Retinal pigment epithelial cell (primary cell): ENCODE measurements at regions not wholly inside any gene's neighbourhood (a gene's known extent, or its start where the extent isn't known, plus 50 kb on each side); places are given as distances from the start of the nearest gene placed in this dataset.
A peak's percentile ranks its signal among the peaks of the same experiment; 100 is the strongest.

Source experiments
- DNase-seq: peaks from one replicate; pipeline ENCODE4 v3.0.0-alpha.2; 2010; ENCODE audit warnings: low read depth
- H3K4me3 ChIP-seq: 2 replicates; pipeline ENCODE4 v1.5.1; 2011; ENCODE audit warnings: mild to moderate bottlenecking, low read length, control low read depth, moderate library complexity
- TF ChIP-seq, protein P1 (sequence below): conservative IDR thresholded peaks from 2 replicates; pipeline ENCODE4 v1.5.1; 2011; ENCODE audit warnings: low read depth, low read length, control low read depth, inconsistent platforms

DNA sequence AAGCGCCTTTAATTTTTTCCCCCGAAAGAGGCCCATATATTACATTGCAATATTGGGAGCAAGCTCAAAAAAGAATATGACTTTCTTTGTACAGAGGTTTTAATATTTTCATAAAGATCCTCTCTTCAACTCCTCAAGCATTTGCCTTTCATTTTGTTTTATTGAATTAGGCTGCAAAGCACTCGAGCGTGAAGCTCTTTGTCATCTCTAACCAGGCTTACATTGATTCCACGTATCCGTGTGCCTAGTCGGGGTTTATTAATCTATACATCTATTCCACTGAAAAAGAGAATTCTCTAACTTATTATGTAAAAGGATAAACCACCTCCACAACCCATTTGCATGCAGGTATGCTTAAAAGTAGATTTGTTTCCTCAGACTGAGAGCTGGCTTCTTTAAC lies 234.8 kb upstream of the TMPO start:
- no peak for DNase-seq
- H3K4me3 ChIP-seq: no peak overlapping the region
- TF ChIP-seq, protein P1, sequence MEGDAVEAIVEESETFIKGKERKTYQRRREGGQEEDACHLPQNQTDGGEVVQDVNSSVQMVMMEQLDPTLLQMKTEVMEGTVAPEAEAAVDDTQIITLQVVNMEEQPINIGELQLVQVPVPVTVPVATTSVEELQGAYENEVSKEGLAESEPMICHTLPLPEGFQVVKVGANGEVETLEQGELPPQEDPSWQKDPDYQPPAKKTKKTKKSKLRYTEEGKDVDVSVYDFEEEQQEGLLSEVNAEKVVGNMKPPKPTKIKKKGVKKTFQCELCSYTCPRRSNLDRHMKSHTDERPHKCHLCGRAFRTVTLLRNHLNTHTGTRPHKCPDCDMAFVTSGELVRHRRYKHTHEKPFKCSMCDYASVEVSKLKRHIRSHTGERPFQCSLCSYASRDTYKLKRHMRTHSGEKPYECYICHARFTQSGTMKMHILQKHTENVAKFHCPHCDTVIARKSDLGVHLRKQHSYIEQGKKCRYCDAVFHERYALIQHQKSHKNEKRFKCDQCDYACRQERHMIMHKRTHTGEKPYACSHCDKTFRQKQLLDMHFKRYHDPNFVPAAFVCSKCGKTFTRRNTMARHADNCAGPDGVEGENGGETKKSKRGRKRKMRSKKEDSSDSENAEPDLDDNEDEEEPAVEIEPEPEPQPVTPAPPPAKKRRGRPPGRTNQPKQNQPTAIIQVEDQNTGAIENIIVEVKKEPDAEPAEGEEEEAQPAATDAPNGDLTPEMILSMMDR: no peak

- no peak for DNase-seq
- TF ChIP-seq, protein P1: no peak
- H3K4me3 ChIP-seq: no peak overlapping the region
These were observed 223.6 kb upstream of the TMPO start for GRCh38 chr12:98291828-98292227.

DNA sequence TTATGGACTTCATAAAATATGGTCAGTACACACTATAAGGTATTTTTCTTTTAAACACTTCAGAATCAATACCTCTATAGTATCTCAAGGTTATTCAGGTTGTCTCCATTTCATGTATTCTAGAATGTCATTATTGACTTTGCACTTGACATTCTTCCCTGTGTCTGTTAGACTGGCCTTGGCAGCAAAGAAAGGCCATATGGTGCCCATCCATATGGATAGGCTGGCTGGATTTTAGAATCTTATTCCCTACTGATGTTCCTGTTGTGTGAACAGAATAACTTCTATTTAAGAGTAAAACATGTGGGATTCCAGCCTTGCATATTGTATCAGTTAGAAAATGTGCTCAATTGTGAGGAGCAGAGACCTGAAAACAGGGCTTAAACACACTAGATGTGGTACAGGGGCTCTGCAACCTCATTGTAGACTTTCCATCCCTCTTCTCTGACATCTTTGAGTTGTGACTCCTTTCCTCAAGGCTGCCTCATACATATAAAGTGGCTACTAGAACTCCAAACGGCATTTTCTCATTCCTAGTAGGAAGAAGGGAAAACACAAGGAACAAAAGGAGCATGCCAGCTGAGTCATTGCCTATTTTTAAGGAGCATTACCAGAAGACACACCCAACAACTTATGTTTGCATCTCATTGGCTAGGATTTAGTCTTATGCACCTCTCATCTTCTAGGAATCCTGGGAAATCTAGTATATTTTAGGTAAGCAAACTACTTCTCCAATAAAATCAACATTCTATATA lies 221.2 kb upstream of the TMPO start:
- DNase-seq: no peak
- no peak overlapping the region for H3K4me3 ChIP-seq
- TF ChIP-seq, protein P1: no peak

- DNase-seq: peak; percentile 2
- no peak overlapping the region for H3K4me3 ChIP-seq
- TF ChIP-seq, protein P1: no peak
These were observed 219.7 kb upstream of the TMPO start for GRCh38 chr12:98295681-98296080.

DNA sequence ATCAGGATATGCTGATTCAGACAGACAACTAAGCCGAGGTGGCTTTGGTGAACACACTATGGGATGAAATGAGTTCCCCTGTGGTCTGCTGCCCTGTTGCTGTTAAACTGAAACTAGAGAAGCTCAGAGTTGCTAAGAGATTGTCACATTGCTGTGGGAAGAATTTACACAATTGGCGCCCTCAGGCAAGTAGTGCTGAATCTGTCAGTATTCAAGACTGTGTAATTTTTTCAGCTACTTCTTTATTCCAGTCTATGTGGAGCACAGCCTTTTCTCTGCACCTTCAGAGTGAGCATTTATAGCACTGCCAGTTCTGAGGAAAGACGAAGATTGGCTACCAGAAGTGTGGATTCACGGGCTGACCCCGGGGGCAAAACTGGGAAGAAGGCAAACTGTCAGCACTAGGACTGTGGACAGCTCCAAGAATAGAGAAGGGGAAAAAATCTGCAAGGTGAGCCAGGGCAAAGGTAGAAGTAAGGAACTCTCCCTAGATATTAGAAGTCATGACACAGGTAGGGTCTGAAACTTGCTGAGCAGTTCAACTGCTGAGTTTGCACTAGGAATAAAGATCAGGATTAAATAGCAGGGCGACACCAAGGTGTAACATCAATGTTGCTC lies 218.8 kb upstream of the TMPO start:
- DNase-seq: no peak
- TF ChIP-seq, protein P1: no peak
- H3K4me3 ChIP-seq: no peak overlapping the region

DNA sequence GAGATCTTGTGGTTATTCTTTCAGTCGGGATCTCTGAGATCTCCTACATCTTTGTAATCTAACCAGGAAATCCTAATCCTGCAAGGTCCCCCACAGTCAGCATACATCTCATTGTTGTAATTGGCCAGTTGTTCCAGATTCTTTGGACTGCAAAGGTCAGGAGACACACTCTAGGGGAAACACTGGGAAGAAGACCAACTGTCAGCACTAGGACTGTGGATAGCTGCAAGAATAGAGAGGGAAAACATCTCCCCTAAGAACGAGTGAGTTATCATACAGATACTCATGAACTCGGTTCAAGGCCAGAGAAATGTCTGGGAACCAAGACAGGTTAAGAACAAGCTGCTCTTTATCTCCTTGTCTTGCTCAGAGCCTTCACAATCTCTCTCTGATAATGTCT lies 217.9 kb upstream of the TMPO start:
- TF ChIP-seq, protein P1: no peak
- H3K4me3 ChIP-seq: no peak overlapping the region
- DNase-seq: no peak

DNA sequence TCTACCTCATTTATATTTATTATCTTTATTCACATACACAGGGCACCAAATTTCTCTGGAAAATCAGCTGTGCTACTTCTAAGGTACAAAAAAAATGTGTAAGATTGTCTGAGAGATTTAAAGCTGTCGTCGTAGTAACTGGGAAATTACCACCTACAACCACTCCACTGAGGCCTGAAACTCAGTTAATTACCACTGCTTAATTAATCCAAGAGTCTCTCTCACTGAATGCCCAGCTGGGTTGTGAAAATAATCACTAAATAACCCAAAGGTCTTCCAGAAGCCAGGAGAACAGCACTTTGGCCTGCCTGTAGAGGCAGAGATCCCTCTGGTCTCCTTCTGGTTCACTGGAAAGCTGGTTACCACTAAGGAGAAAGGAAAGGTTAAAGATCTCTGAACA lies 207.2 kb upstream of the TMPO start:
- TF ChIP-seq, protein P1: no peak
- no peak overlapping the region for H3K4me3 ChIP-seq
- DNase-seq: no peak
